ENCODE measurements at regions not wholly inside any gene's neighbourhood (a gene's known extent, or its start where the extent isn't known, plus 50 kb on each side); places are given as distances from the start of the nearest gene placed in this dataset.

DNA sequence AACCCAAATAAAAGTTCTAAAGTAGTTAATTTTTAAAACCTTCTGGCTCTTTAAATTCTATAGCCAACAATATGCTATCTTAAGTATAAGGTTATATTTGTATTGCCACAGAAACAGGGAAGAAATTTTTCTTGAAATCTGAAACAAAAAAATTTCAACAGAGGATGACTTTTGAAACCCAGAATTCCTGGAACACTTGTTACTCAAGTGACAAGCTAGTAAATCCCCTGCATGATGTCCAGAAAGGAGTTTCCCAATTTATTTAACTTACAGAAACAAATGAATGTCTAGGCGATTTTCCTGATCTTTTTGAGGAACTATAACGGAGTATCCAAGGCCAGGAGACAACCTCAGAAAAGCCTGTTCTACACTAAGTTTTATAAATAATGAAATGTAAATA, 69.6 kb downstream of the SLC41A2 start:
- TF ChIP-seq MAX (IDR thresholded peaks at IDR 0.05) (no peak), CTCF (IDR thresholded peaks at IDR 0.05; ENCODE audit: low read depth, low read length, missing input control) (no peak), RAD21 (IDR thresholded peaks at IDR 0.05) (no peak), GABPA (IDR thresholded peaks at IDR 0.05 in 1 of 2, conservative IDR thresholded peaks at IDR 0.05 in 1 of 2) (no peak), TAF1 (conservative IDR thresholded peaks at IDR 0.05) (no peak), ZBTB33 (IDR thresholded peaks at IDR 0.05) (no peak), YY1 (IDR thresholded peaks at IDR 0.05) (no peak), REST (IDR thresholded peaks at IDR 0.05) (no peak), JUND (IDR thresholded peaks at IDR 0.05) (no peak)

Data from liver (tissue), 3 donors.